A549 (cell line): ENCODE measurements at regions not wholly inside any gene's neighbourhood (a gene's known extent, or its start where the extent isn't known, plus 50 kb on each side); places are given as distances from the start of the nearest gene placed in this dataset.

Experiments used
- CTCF ChIP-seq: fragments of >200 bp; sonication (Bioruptor Twin); formaldehyde crosslinking; IDR thresholded peaks from 3 replicates; pipeline ENCODE4 v1.5.1; 2016
- EP300 ChIP-seq, 2 experiments: fragments of >200 bp; sonication (Bioruptor Twin); formaldehyde crosslinking; IDR thresholded peaks; 2 replicates in 1 of 2; 3 replicates in 1 of 2; pipeline ENCODE4 v1.6.1; 2016 to 2017
- HMGXB4 ChIP-seq: fragments of 250-450 bp; sonication (Bioruptor Pico); IDR thresholded peaks from 2 replicates; pipeline ENCODE4 v1.5.0; 2021; ENCODE audit warnings: mild to moderate bottlenecking, moderate library complexity, borderline replicate concordance
- JUN ChIP-seq, 2 experiments: fragments of >200 bp; sonication (Bioruptor Twin); formaldehyde crosslinking; IDR thresholded peaks; 2 replicates in 1 of 2; 3 replicates in 1 of 2; pipeline ENCODE4 v1.6.1; 2016 to 2017
- KDM5A ChIP-seq: fragments of 200-600 bp; sonication (generic); IDR thresholded peaks from 2 replicates; pipeline ENCODE4 v1.6.1; 2016; ENCODE audit warnings: antibody characterized with exemption, mild to moderate bottlenecking
- MAX ChIP-seq: IDR thresholded peaks from 2 replicates; pipeline ENCODE4 v1.6.1; 2012
- MAZ ChIP-seq: fragments of 150-350 bp; IDR thresholded peaks from 2 replicates; pipeline ENCODE4 v1.6.1; 2014; ENCODE audit warnings: antibody characterized with exemption, low read depth, low read length, borderline replicate concordance
- MYC ChIP-seq: IDR thresholded peaks from 2 replicates; pipeline ENCODE4 v1.6.1; 2012; ENCODE audit warnings: mild to moderate bottlenecking, inconsistent platforms, low read length, improper control_type of control experiment, borderline replicate concordance
- POLR2AphosphoS2 ChIP-seq: conservative IDR thresholded peaks from 2 replicates; pipeline ENCODE4 v1.6.1; 2012; ENCODE audit warnings: low read length, improper control_type of control experiment, inconsistent platforms
- RCOR1 ChIP-seq: fragments of 150-350 bp; IDR thresholded peaks from 2 replicates; pipeline ENCODE4 v1.6.1; 2014; ENCODE audit warnings: antibody characterized with exemption, low read length, low read depth
- RNF2 ChIP-seq: fragments of 200-600 bp; sonication (generic); IDR thresholded peaks from 2 replicates; pipeline ENCODE4 v1.6.1; 2016; ENCODE audit warnings: low read depth, mild to moderate bottlenecking, antibody characterized with exemption, moderate library complexity, borderline replicate concordance
- USF2 ChIP-seq: fragments of 450-650 bp; IDR thresholded peaks from 2 replicates; pipeline ENCODE4 v1.6.1; 2014; ENCODE audit warnings: antibody characterized with exemption
- ZC3H11A ChIP-seq: fragments of 450-650 bp; IDR thresholded peaks from 2 replicates; pipeline ENCODE4 v1.6.1; 2014; ENCODE audit warnings: antibody characterized with exemption, mild to moderate bottlenecking

- TF ChIP-seq CTCF, result no peak
- no peak for TF ChIP-seq USF2
- TF ChIP-seq EP300 (IDR thresholded peaks at IDR 0.05), result no peak
- TF ChIP-seq KDM5A, result no peak
- no peak for TF ChIP-seq POLR2AphosphoS2
- no peak for TF ChIP-seq MYC
- no peak for TF ChIP-seq RNF2
- no peak for TF ChIP-seq MAZ
- TF ChIP-seq RCOR1, result no peak
- TF ChIP-seq HMGXB4 (CRISPR knock-in tag), result no peak
- no peak for TF ChIP-seq MAX
- no peak for TF ChIP-seq JUN (IDR thresholded peaks at IDR 0.05)
- TF ChIP-seq ZC3H11A, result no peak
These were observed 112.0 kb upstream of the WSB1 start for GRCh38 chr17:27181935-27182334.
